ENCODE measurements at regions not wholly inside any gene's neighbourhood (a gene's known extent, or its start where the extent isn't known, plus 50 kb on each side); places are given as distances from the start of the nearest gene placed in this dataset.

- no peak for TF ChIP-seq CTCF (IDR thresholded peaks at IDR 0.05; ENCODE audit: low read depth, low read length)
- DNase-seq (ENCODE audit: extremely low read depth, low read depth), result no peak
Observed at GRCh38 chr1:188367661-188368060, 1538.9 kb downstream of the PLA2G4A start.

- no peak for DNase-seq (ENCODE audit: extremely low read depth, low read depth)
- no peak for TF ChIP-seq CTCF (IDR thresholded peaks at IDR 0.05; ENCODE audit: low read depth, low read length)
Observed at GRCh38 chr1:188371295-188371806, 1542.6 kb downstream of the PLA2G4A start.

GRCh38 chr1:188372821-188373220 is 1544.1 kb downstream of the PLA2G4A start:
- DNase-seq (ENCODE audit: extremely low read depth, low read depth), result no peak
- TF ChIP-seq CTCF (IDR thresholded peaks at IDR 0.05; ENCODE audit: low read depth, low read length), result no peak

GRCh38 chr1:188382851-188383250 is 1554.1 kb downstream of the PLA2G4A start:
- TF ChIP-seq CTCF (IDR thresholded peaks at IDR 0.05; ENCODE audit: low read depth, low read length), result no peak
- no peak for DNase-seq (ENCODE audit: extremely low read depth, low read depth)

GRCh38 chr1:188386161-188386560 is 1557.4 kb downstream of the PLA2G4A start:
- no peak for DNase-seq (ENCODE audit: extremely low read depth, low read depth)
- TF ChIP-seq CTCF (IDR thresholded peaks at IDR 0.05; ENCODE audit: low read depth, low read length), result no peak

GRCh38 chr1:188386666-188387065 is 1557.9 kb downstream of the PLA2G4A start:
- DNase-seq (ENCODE audit: extremely low read depth, low read depth), result no peak
- TF ChIP-seq CTCF (IDR thresholded peaks at IDR 0.05; ENCODE audit: low read depth, low read length), result no peak

GRCh38 chr1:188394677-188395076 is 1565.9 kb downstream of the PLA2G4A start:
- TF ChIP-seq CTCF (IDR thresholded peaks at IDR 0.05; ENCODE audit: low read depth, low read length), result no peak
- DNase-seq (ENCODE audit: extremely low read depth, low read depth), result no peak
